H9 (cell line): ENCODE measurements at regions not wholly inside any gene's neighbourhood (a gene's known extent, or its start where the extent isn't known, plus 50 kb on each side); places are given as distances from the start of the nearest gene placed in this dataset.
A peak's percentile ranks its signal among the peaks of the same experiment; 100 is the strongest.

Experiments used
- DNase-seq: peaks from one replicate; pipeline ENCODE4 v3.0.0-alpha.2; 2017
- H2AFZ ChIP-seq: one replicate; pipeline ENCODE4 v1.6.1; 2013; ENCODE audit warnings: mild to moderate bottlenecking, low read length, control low read depth, moderate library complexity
- H2AK5ac ChIP-seq: 2 replicates; pipeline ENCODE4 v1.6.1; 2013; ENCODE audit warnings: low read length, control low read depth, mixed read lengths; ENCODE audit not compliant: insufficient read length
- H2BK120ac ChIP-seq: one replicate; pipeline ENCODE4 v1.6.1; 2013; ENCODE audit warnings: low read depth, mild to moderate bottlenecking, low read length, control low read depth, inconsistent platforms; ENCODE audit not compliant: poor library complexity, severe bottlenecking
- H2BK12ac ChIP-seq: 2 replicates; pipeline ENCODE4 v1.6.1; 2013; ENCODE audit warnings: low read length, control low read depth, mixed read lengths, low read depth; ENCODE audit not compliant: insufficient read length
- H2BK15ac ChIP-seq: 2 replicates; pipeline ENCODE4 v1.6.1; 2013; ENCODE audit warnings: low read depth, low read length, control low read depth
- H2BK20ac ChIP-seq: one replicate; pipeline ENCODE4 v1.6.1; 2013; ENCODE audit warnings: low read depth, mild to moderate bottlenecking, low read length, control low read depth, inconsistent platforms; ENCODE audit not compliant: poor library complexity, severe bottlenecking
- H2BK5ac ChIP-seq: 2 replicates; pipeline ENCODE4 v1.6.1; 2013; ENCODE audit warnings: low read length, control low read depth, mixed read lengths; ENCODE audit not compliant: insufficient read length
- H3K14ac ChIP-seq: 2 replicates; pipeline ENCODE4 v1.6.1; 2013; ENCODE audit warnings: low read length, control low read depth; ENCODE audit not compliant: insufficient read depth
- H3K18ac ChIP-seq: 2 replicates; pipeline ENCODE4 v1.6.1; 2013; ENCODE audit warnings: low read depth, mild to moderate bottlenecking, mixed read lengths, low read length, control low read depth; ENCODE audit not compliant: insufficient read length
- H3K23ac ChIP-seq: 2 replicates; pipeline ENCODE4 v1.6.1; 2013; ENCODE audit warnings: low read length, control low read depth, mixed read lengths, low read depth; ENCODE audit not compliant: insufficient read length
- H3K23me2 ChIP-seq: 2 replicates; pipeline ENCODE4 v1.6.1; 2013; ENCODE audit warnings: low read depth, mild to moderate bottlenecking, mixed read lengths, low read length, control low read depth; ENCODE audit not compliant: insufficient read length, poor library complexity, severe bottlenecking
- H3K27ac ChIP-seq: 2 replicates; pipeline ENCODE4 v1.5.1; 2013; ENCODE audit warnings: low read length, control low read depth, mixed read lengths, low read depth; ENCODE audit not compliant: insufficient read length
- H3K27me3 ChIP-seq: 2 replicates; pipeline ENCODE4 v1.6.1; 2013; ENCODE audit warnings: low read length, control low read depth, inconsistent platforms; ENCODE audit not compliant: insufficient read depth
- H3K4ac ChIP-seq: 2 replicates; pipeline ENCODE4 v1.6.1; 2013; ENCODE audit warnings: low read depth, mild to moderate bottlenecking, control low read depth, inconsistent platforms, low read length, moderate library complexity
- H3K4me1 ChIP-seq: 2 replicates; pipeline ENCODE4 v1.6.1; 2013; ENCODE audit warnings: low read length, control low read depth, inconsistent platforms; ENCODE audit not compliant: insufficient read depth
- H3K4me2 ChIP-seq: 2 replicates; pipeline ENCODE4 v1.6.1; 2013; ENCODE audit warnings: low read length, control low read depth, mixed read lengths; ENCODE audit not compliant: insufficient read length, insufficient read depth
- H3K56ac ChIP-seq: 2 replicates; pipeline ENCODE4 v1.6.1; 2013; ENCODE audit warnings: low read depth, mild to moderate bottlenecking, mixed read lengths, low read length, control low read depth; ENCODE audit not compliant: insufficient read length
- H3K79me1 ChIP-seq: 2 replicates; pipeline ENCODE4 v1.6.1; 2013; ENCODE audit warnings: low read depth, mild to moderate bottlenecking, moderate library complexity, low read length, control low read depth, inconsistent platforms; ENCODE audit not compliant: insufficient read depth, poor library complexity, severe bottlenecking
- H3K79me2 ChIP-seq: 2 replicates; pipeline ENCODE4 v1.6.1; 2013; ENCODE audit warnings: low read length, control low read depth, inconsistent platforms; ENCODE audit not compliant: insufficient read depth
- H3K9ac ChIP-seq: 2 replicates; pipeline ENCODE4 v1.6.1; 2013; ENCODE audit warnings: low read length, control low read depth, mixed read lengths; ENCODE audit not compliant: insufficient read length; ENCODE audit errors: extremely low read depth
- H3K9me3 ChIP-seq: one replicate; pipeline ENCODE4 v1.6.1; 2013; ENCODE audit warnings: low read depth, low read length, inconsistent platforms; ENCODE audit not compliant: control insufficient read depth
- H3T11ph ChIP-seq: one replicate; pipeline ENCODE4 v1.6.1; 2013; ENCODE audit warnings: mild to moderate bottlenecking, low read length, control low read depth, inconsistent platforms
- H4K20me1 ChIP-seq: one replicate; pipeline ENCODE4 v1.6.1; 2013; ENCODE audit not compliant: control insufficient read depth, insufficient read length, insufficient read depth
- H4K5ac ChIP-seq: 2 replicates; pipeline ENCODE4 v1.6.1; 2013; ENCODE audit warnings: low read depth, mild to moderate bottlenecking, mixed read lengths, low read length, control low read depth; ENCODE audit not compliant: insufficient read length
- H4K8ac ChIP-seq: replicated peaks from 2 replicates; pipeline ENCODE4 v1.6.1; 2013; ENCODE audit warnings: low read length, control low read depth, mixed read lengths, low read depth; ENCODE audit not compliant: insufficient read length
- H4K91ac ChIP-seq: 2 replicates; pipeline ENCODE4 v1.6.1; 2013; ENCODE audit warnings: low read depth, mild to moderate bottlenecking, moderate library complexity, mixed read lengths, low read length, control low read depth; ENCODE audit not compliant: insufficient read length
- H3K27ac Mint-ChIP-seq, 3 experiments: 2 replicates in 2 of 3; 3 replicates in 1 of 3; pipeline ENCODE4 v1.8.0; 2020 to 2021; ENCODE audit warnings: mixed read lengths in 3 of 3, mild to moderate bottlenecking in 1 of 3, moderate library complexity in 1 of 3
- H3K27me3 Mint-ChIP-seq: 2 replicates; pipeline ENCODE4 v1.8.0; 2021; ENCODE audit warnings: low read depth, mild to moderate bottlenecking, moderate library complexity, mixed read lengths
- H3K36me3 Mint-ChIP-seq, 3 experiments: 2 replicates in 2 of 3; 3 replicates in 1 of 3; pipeline ENCODE4 v1.8.0; 2020 to 2021; ENCODE audit warnings: low read depth in 3 of 3, mixed read lengths in 3 of 3; ENCODE audit not compliant: insufficient read depth in 1 of 3
- H3K4me1 Mint-ChIP-seq, 2 experiments: 2 replicates each; pipeline ENCODE4 v1.8.0; 2020; ENCODE audit warnings: mixed read lengths in 2 of 2
- H3K4me3 Mint-ChIP-seq, 2 experiments: 2 replicates in 1 of 2; 3 replicates in 1 of 2; pipeline ENCODE4 v1.8.0; 2020 to 2021; ENCODE audit warnings: mild to moderate bottlenecking in 2 of 2, mixed read lengths in 2 of 2, moderate library complexity in 1 of 2
- H3K9me3 Mint-ChIP-seq, 2 experiments: 2 replicates in 1 of 2; 3 replicates in 1 of 2; pipeline ENCODE4 v1.8.0; 2020; ENCODE audit warnings: mild to moderate bottlenecking in 2 of 2, mixed read lengths in 2 of 2, moderate library complexity in 1 of 2
- WGBS: extraction: QIAGEN DNeasy Blood & Tissue Kit; methylation state at CpG from one replicate; pipeline ENCODE4 v1.1.7; 2013; ENCODE audit warnings: missing lambda C conversion rate, low lambda C conversion rate, mixed read lengths; ENCODE audit not compliant: insufficient read length; ENCODE audit errors: extremely low coverage; 5-methylcytosine and 5-hydroxymethylcytosine counted together
- TF ChIP-seq, protein P1 (sequence below): fragments of 200-600 bp; sonication (generic); conservative IDR thresholded peaks from 3 replicates; pipeline ENCODE4 v1.8.0; 2021; ENCODE audit warnings: antibody characterized with exemption, mild to moderate bottlenecking

DNA sequence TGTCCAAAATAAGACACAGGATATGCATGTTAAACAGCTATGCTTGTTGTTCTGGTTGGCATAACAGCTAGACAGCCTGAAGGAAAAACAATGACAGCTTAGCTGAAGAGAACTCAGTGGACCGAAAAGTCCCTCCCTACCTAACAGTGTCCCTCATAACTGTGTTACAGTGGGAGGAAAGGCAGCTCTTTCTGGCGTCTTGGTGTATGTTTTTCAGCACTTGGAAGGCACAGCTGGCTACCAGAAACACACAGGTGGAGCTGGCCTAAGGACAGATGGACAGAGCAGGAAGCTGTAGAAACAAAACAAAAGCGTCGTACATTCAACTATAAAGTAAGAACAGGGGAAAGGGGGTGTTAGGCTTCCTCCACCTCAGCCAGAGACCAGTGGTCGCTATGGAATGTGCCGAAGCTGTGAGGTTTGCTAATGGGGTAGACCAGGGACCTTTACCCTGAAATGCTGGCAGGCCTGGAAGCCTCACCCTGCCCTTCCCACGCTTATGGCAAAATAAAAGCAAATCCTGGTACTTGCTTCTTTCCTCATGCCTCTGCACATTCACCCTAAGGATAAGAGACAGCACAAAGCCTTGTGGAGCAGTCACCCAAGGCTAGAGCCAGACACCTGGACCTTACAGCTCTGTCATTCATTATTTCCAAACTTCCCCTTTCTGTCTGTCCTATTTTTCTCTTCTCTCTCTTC lies 103.5 kb upstream of the TRIB2 start:
- TF ChIP-seq, protein P1, sequence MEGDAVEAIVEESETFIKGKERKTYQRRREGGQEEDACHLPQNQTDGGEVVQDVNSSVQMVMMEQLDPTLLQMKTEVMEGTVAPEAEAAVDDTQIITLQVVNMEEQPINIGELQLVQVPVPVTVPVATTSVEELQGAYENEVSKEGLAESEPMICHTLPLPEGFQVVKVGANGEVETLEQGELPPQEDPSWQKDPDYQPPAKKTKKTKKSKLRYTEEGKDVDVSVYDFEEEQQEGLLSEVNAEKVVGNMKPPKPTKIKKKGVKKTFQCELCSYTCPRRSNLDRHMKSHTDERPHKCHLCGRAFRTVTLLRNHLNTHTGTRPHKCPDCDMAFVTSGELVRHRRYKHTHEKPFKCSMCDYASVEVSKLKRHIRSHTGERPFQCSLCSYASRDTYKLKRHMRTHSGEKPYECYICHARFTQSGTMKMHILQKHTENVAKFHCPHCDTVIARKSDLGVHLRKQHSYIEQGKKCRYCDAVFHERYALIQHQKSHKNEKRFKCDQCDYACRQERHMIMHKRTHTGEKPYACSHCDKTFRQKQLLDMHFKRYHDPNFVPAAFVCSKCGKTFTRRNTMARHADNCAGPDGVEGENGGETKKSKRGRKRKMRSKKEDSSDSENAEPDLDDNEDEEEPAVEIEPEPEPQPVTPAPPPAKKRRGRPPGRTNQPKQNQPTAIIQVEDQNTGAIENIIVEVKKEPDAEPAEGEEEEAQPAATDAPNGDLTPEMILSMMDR, result no peak
- no peak overlapping the region for H2BK120ac ChIP-seq
- WGBS, result no CpG with 5 or more reads among the region's 7 CpGs
- no peak overlapping the region for H3T11ph ChIP-seq
- no peak overlapping the region for H3K23ac ChIP-seq
- no peaks in the 10 kb centered on the region for H3K36me3 Mint-ChIP-seq
- no peaks in the 10 kb centered on the region for H3K27me3 Mint-ChIP-seq
- no peaks in the 10 kb centered on the region for H3K9me3 Mint-ChIP-seq
- no peak overlapping the region for H3K56ac ChIP-seq
- no peak overlapping the region for H3K27ac ChIP-seq
- peak overlapping the region in 1 of 3 experiments; percentile 48; a peak in 1 of 7 replicates for H3K27ac Mint-ChIP-seq
- no peaks in the 10 kb centered on the region for H3K79me2 ChIP-seq
- no peaks in the 10 kb centered on the region for H3K9me3 ChIP-seq
- H3K4me1 ChIP-seq, result 0 out of 2 replicates have a peak, but pooled peaks cover 2% of the 10 kb centered on the region
- H3K14ac ChIP-seq, result no peak overlapping the region
- no peak overlapping the region for H2BK5ac ChIP-seq
- H2BK20ac ChIP-seq, result no peak overlapping the region
- H4K91ac ChIP-seq, result no peak overlapping the region
- no peak overlapping the region for H3K18ac ChIP-seq
- no peak overlapping the region for H3K4me2 ChIP-seq
- H3K23me2 ChIP-seq, result no peaks in the 10 kb centered on the region
- H2BK12ac ChIP-seq, result no peak overlapping the region
- H2BK15ac ChIP-seq, result no peak overlapping the region
- H3K4me3 Mint-ChIP-seq, result no peak overlapping the region
- H3K27me3 ChIP-seq, result no peaks in the 10 kb centered on the region
- H3K4ac ChIP-seq, result no peak overlapping the region
- peaks cover 0 to 2% of the 10 kb centered on the region in 2 experiments; a peak in 2 of 4 replicates for H3K4me1 Mint-ChIP-seq
- H4K5ac ChIP-seq, result no peak overlapping the region
- no peak overlapping the region for H2AFZ ChIP-seq
- no peak overlapping the region for H2AK5ac ChIP-seq
- DNase-seq, result no peak
- no peak overlapping the region for H3K9ac ChIP-seq
- no peak overlapping the region for H4K8ac ChIP-seq
- no peaks in the 10 kb centered on the region for H4K20me1 ChIP-seq
- H3K79me1 ChIP-seq, result no peaks in the 10 kb centered on the region
